ENCODE measurements at regions not wholly inside any gene's neighbourhood (a gene's known extent, or its start where the extent isn't known, plus 50 kb on each side); places are given as distances from the start of the nearest gene placed in this dataset.

DNA sequence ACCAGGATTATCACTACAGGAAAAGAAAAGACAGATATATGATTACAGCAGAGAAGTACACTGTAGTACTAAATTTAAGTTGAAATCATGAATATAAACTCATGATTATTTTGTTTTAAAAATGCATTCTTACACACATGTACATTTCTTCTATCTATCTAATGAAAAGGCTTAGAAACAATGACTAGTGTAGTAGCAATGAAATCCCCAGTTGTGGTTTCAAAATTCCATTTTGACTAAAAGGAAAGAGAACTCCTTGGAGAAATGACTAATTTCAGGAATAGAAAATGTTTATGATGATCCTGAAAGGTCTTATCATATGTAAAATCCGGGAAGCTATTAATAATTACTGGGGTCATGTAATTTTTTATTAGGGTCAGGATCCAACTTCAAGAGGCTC, 195.0 kb upstream of the STARD13 start:
- no peaks in the 10 kb centered on the region for H3K4me1 ChIP-seq
- no peaks in the 10 kb centered on the region for H3K27me3 ChIP-seq
- no peak for DNase-seq (ENCODE audit: low spot score in 2 of 2)
- WGBS, 2 donors = 72 to 83% methylated on average over 1 of the region's 1 CpG
- no peak overlapping the region for H3K27ac ChIP-seq
- peaks cover 0 to 21% (median 2%) of the 10 kb centered on the region in 4 donors for H3K9me3 ChIP-seq
- TF ChIP-seq EP300 (IDR thresholded peaks at IDR 0.05) (no peak), POLR2A (IDR thresholded peaks at IDR 0.05) (no peak)
- TF ChIP-seq, protein P1, sequence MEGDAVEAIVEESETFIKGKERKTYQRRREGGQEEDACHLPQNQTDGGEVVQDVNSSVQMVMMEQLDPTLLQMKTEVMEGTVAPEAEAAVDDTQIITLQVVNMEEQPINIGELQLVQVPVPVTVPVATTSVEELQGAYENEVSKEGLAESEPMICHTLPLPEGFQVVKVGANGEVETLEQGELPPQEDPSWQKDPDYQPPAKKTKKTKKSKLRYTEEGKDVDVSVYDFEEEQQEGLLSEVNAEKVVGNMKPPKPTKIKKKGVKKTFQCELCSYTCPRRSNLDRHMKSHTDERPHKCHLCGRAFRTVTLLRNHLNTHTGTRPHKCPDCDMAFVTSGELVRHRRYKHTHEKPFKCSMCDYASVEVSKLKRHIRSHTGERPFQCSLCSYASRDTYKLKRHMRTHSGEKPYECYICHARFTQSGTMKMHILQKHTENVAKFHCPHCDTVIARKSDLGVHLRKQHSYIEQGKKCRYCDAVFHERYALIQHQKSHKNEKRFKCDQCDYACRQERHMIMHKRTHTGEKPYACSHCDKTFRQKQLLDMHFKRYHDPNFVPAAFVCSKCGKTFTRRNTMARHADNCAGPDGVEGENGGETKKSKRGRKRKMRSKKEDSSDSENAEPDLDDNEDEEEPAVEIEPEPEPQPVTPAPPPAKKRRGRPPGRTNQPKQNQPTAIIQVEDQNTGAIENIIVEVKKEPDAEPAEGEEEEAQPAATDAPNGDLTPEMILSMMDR (IDR thresholded peaks at IDR 0.05) = no peak
- H3K36me3 ChIP-seq = no peaks in the 10 kb centered on the region
- H3K4me3 ChIP-seq = no peak overlapping the region

DNA sequence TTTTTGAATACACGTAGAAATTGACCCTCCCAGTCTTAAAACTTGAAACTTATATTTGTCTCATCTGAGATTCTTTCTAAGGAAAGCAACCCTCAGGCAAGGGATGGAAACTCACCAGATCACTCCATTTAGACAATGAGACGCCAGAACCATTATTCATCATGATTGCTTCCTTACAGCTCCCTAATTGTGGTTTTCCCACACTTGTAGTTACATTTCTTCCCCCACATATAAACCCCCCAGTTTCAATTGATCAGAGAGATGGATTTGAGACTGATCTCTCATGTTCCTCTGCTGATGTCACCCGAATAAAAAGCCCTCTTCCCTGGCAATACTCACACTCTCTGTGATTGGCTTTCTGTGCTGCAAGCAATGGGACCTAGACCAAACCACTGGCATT, 197.9 kb upstream of the STARD13 start:
- H3K36me3 ChIP-seq = no peaks in the 10 kb centered on the region
- TF ChIP-seq EP300 (IDR thresholded peaks at IDR 0.05) (no peak), POLR2A (IDR thresholded peaks at IDR 0.05) (no peak)
- TF ChIP-seq, protein P1 (IDR thresholded peaks at IDR 0.05) = no peak
- no peak overlapping the region for H3K4me3 ChIP-seq
- H3K9me3 ChIP-seq = peaks cover 0 to 5% (median 0%) of the 10 kb centered on the region in 4 donors
- peaks cover 0 to 19% (median 0%) of the 10 kb centered on the region in 4 donors for H3K4me1 ChIP-seq
- no peak overlapping the region for H3K27ac ChIP-seq
- DNase-seq (ENCODE audit: low spot score in 2 of 2) = no peak
- no peaks in the 10 kb centered on the region for H3K27me3 ChIP-seq
- 91 to 95% methylated on average over 3 of the region's 3 CpGs for WGBS, 2 donors

DNA sequence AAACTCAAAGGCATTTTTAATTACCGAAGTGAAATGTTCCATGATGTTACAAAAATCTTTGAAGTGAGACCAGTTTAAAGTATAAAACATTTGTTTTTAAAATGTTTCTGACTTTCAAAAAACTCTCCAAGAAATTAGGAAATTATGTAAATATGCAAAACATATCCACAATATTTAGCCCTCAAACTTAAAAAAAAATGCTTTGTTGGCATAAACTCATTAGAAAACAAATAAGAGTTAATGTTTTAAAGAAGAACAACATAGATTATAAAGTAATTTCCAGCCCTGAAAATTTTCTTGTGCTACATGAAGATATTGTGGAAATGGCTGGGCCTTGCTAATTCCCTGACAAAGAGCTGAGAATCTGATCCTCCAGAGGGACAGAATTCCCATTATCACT, 199.7 kb upstream of the STARD13 start:
- DNase-seq (ENCODE audit: low spot score in 2 of 2) = no peak
- H3K27ac ChIP-seq = no peak overlapping the region
- H3K4me3 ChIP-seq = no peak overlapping the region
- WGBS, 2 donors = 95 to 98% methylated on average over 1 of the region's 1 CpG
- no peaks in the 10 kb centered on the region for H3K36me3 ChIP-seq
- TF ChIP-seq POLR2A (IDR thresholded peaks at IDR 0.05) (no peak), EP300 (IDR thresholded peaks at IDR 0.05) (no peak)
- TF ChIP-seq, protein P1 (IDR thresholded peaks at IDR 0.05) = no peak
- H3K4me1 ChIP-seq = peaks cover 0 to 19% (median 0%) of the 10 kb centered on the region in 4 donors
- H3K9me3 ChIP-seq = peaks cover 0 to 5% (median 0%) of the 10 kb centered on the region in 4 donors
- H3K27me3 ChIP-seq = no peaks in the 10 kb centered on the region

DNA sequence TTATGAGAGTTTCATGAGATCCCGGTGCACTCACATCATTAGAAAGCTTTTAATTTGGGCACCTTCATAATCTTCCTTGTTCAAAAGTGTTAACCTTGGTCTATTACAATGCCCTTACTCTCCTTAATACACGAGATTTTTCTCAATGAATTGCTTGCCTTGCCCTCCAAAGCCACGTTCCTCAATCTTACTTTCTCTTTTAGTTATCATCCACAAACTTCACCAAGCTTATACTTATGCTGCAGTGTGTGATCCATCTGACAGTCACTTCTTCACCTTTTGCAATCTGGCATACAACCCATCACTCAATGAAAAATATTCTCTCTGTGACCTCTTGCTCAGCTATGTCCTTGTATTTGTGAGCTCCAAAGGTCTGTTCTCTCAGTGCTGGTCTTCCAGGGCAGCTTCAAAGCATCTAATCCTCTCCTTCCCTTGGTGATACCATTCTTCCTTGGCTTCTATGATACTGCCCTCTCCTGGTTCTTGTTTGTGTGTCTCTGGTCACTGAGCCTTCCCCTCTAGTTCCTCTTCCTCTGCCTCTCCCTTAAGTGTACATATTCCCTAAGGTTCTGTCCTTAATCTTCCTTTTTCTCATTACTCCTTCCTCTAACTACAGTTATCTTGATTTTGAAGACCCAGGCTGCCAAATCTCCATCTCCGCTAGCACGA, 202.2 kb upstream of the STARD13 start:
- no peaks in the 10 kb centered on the region for H3K27me3 ChIP-seq
- TF ChIP-seq, protein P1 (IDR thresholded peaks at IDR 0.05) = peak; percentile 18 to 57 (median 28)
- TF ChIP-seq POLR2A (IDR thresholded peaks at IDR 0.05) = no peak
- peak in 1 of 2 donors; percentile 43 for TF ChIP-seq EP300 (IDR thresholded peaks at IDR 0.05)
- no peaks in the 10 kb centered on the region for H3K36me3 ChIP-seq
- H3K4me3 ChIP-seq = peak overlapping the region in 1 of 4 donors; percentile 31
- H3K27ac ChIP-seq = peak overlapping the region in 2 of 4 donors; percentile 23 to 59
- peak in 1 of 2 donors; percentile 32 for DNase-seq (ENCODE audit: low spot score in 2 of 2)
- H3K9me3 ChIP-seq = peaks cover 0 to 5% (median 0%) of the 10 kb centered on the region in 4 donors
- 73 to 78% methylated on average over 5 of the region's 5 CpGs for WGBS, 2 donors
- H3K4me1 ChIP-seq = peaks cover 0 to 19% (median 0%) of the 10 kb centered on the region in 4 donors

DNA sequence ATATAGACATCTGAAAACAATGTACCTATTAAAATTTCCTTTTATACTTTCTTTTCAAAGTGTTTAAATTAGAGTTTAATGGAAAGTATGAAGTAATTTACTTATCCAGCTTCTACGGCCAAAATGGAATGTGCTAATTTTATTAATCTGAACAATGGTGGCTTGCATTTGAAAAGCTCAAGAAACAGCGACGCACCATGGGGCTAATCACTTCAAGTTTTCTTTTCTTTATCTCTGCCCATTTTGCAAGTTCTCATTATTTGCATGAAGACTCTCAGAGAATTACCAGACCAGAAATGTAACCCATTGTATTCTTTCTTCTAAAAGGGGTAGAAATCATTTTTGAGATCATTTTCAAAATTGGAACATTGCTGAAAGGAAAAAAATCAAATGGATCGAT, 204.0 kb upstream of the STARD13 start:
- WGBS, 2 donors = 62 to 75% methylated on average over 4 of the region's 4 CpGs
- DNase-seq (ENCODE audit: low spot score in 2 of 2) = no peak
- no peak for TF ChIP-seq POLR2A (IDR thresholded peaks at IDR 0.05)
- TF ChIP-seq EP300 (IDR thresholded peaks at IDR 0.05) = no peak
- TF ChIP-seq, protein P1 (IDR thresholded peaks at IDR 0.05) = no peak
- H3K36me3 ChIP-seq = no peaks in the 10 kb centered on the region
- H3K27me3 ChIP-seq = no peaks in the 10 kb centered on the region
- no peak overlapping the region for H3K4me3 ChIP-seq
- H3K9me3 ChIP-seq = peaks cover 0 to 2% (median 0%) of the 10 kb centered on the region in 4 donors
- peaks cover 0 to 27% (median 0%) of the 10 kb centered on the region in 4 donors for H3K4me1 ChIP-seq
- no peak overlapping the region for H3K27ac ChIP-seq
